Loucy (cell line): ENCODE measurements at regions not wholly inside any gene's neighbourhood (a gene's known extent, or its start where the extent isn't known, plus 50 kb on each side); places are given as distances from the start of the nearest gene placed in this dataset.

Source experiments
- H2AFZ ChIP-seq: fragments of 200-600 bp; sonication (generic); 2 replicates; pipeline ENCODE4 v1.6.0; 2016; ENCODE audit warnings: antibody characterized with exemption, mild to moderate bottlenecking, low read length, moderate library complexity
- H3F3A ChIP-seq: fragments of 200-600 bp; 2 replicates; pipeline ENCODE4 v1.6.0; 2016; ENCODE audit warnings: antibody characterized with exemption, low read depth, mild to moderate bottlenecking
- H3K27me3 ChIP-seq: fragments of 200-600 bp; sonication (generic); 2 replicates; pipeline ENCODE4 v1.6.1; 2014; ENCODE audit warnings: low read length, mild to moderate bottlenecking; ENCODE audit not compliant: insufficient read depth, poor library complexity, severe bottlenecking
- H3K36me3 ChIP-seq: fragments of 200-600 bp; sonication (generic); 2 replicates; pipeline ENCODE4 v1.6.1; 2016; ENCODE audit warnings: low read length; ENCODE audit not compliant: insufficient read depth
- H3K4me1 ChIP-seq: fragments of 200-600 bp; sonication (generic); 2 replicates; pipeline ENCODE4 v1.5.1; 2014; ENCODE audit warnings: low read length, mild to moderate bottlenecking; ENCODE audit not compliant: insufficient read depth, poor library complexity, severe bottlenecking
- H3K4me2 ChIP-seq: fragments of 200-600 bp; sonication (generic); 2 replicates; pipeline ENCODE4 v1.6.0; 2014; ENCODE audit warnings: antibody characterized with exemption, low read length, low read depth, mild to moderate bottlenecking; ENCODE audit not compliant: poor library complexity, severe bottlenecking
- H3K4me3 ChIP-seq: fragments of 200-600 bp; sonication (generic); 2 replicates; pipeline ENCODE4 v1.5.1; 2014; ENCODE audit warnings: low read length, mild to moderate bottlenecking, mixed read lengths; ENCODE audit not compliant: poor library complexity, severe bottlenecking
- H3K79me2 ChIP-seq: fragments of 200-600 bp; sonication (generic); 2 replicates; pipeline ENCODE4 v1.6.1; 2014; ENCODE audit warnings: low read length; ENCODE audit not compliant: insufficient read depth
- H3K9ac ChIP-seq: fragments of 200-600 bp; sonication (generic); 2 replicates; pipeline ENCODE4 v1.6.0; 2014; ENCODE audit warnings: mild to moderate bottlenecking, low read depth, low read length, moderate library complexity; ENCODE audit not compliant: poor library complexity, severe bottlenecking
- H3K9me2 ChIP-seq: fragments of 200-600 bp; sonication (generic); replicated peaks from 2 replicates; pipeline ENCODE4 v1.6.1; 2016; ENCODE audit warnings: low read depth, low read length, mixed read lengths
- H3K9me3 ChIP-seq: fragments of 200-600 bp; sonication (generic); 2 replicates; pipeline ENCODE4 v1.6.1; 2014; ENCODE audit warnings: mild to moderate bottlenecking, antibody characterized with exemption, low read length, low read depth; ENCODE audit not compliant: insufficient read depth
- H4K20me1 ChIP-seq: fragments of 200-600 bp; sonication (generic); 2 replicates; pipeline ENCODE4 v1.6.0; 2014; ENCODE audit warnings: antibody characterized with exemption, low read length, mild to moderate bottlenecking; ENCODE audit not compliant: insufficient read depth, poor library complexity, severe bottlenecking
- CTCF ChIP-seq: fragments of 200-600 bp; sonication (generic); conservative IDR thresholded peaks from 2 replicates; pipeline ENCODE4 v1.5.1; 2014; ENCODE audit warnings: mild to moderate bottlenecking, antibody characterized with exemption, low read length
- EZH2phosphoT487 ChIP-seq: fragments of 200-600 bp; IDR thresholded peaks from 2 replicates; pipeline ENCODE4 v1.6.1; 2018; ENCODE audit warnings: antibody characterized with exemption, mild to moderate bottlenecking, moderate library complexity, borderline replicate concordance

GRCh38 chr1:90362163-90362562 is 354.9 kb downstream of the BARHL2 start:
- H3F3A ChIP-seq, result no peaks in the 10 kb centered on the region
- H3K4me2 ChIP-seq, result no peak overlapping the region
- TF ChIP-seq EZH2phosphoT487 (no peak), CTCF (no peak)
- no peaks in the 10 kb centered on the region for H3K4me1 ChIP-seq
- H2AFZ ChIP-seq, result no peak overlapping the region
- no peaks in the 10 kb centered on the region for H3K79me2 ChIP-seq
- peaks cover 28% of the 10 kb centered on the region for H3K27me3 ChIP-seq
- H4K20me1 ChIP-seq, result no peaks in the 10 kb centered on the region
- H3K9me2 ChIP-seq, result no peaks in the 10 kb centered on the region
- H3K36me3 ChIP-seq, result no peaks in the 10 kb centered on the region
- no peak overlapping the region for H3K4me3 ChIP-seq
- no peaks in the 10 kb centered on the region for H3K9me3 ChIP-seq
- H3K9ac ChIP-seq, result no peak overlapping the region

GRCh38 chr1:90361026-90361425 is 356.1 kb downstream of the BARHL2 start:
- Histone ChIP-seq H3K27me3 (peaks cover 16% of the 10 kb centered on the region), H2AFZ (no peak overlapping the region), H3K4me2 (no peak overlapping the region), H4K20me1 (no peaks in the 10 kb centered on the region), H3F3A (no peaks in the 10 kb centered on the region), H3K9me2 (no peaks in the 10 kb centered on the region), H3K4me1 (no peaks in the 10 kb centered on the region), H3K9ac (no peak overlapping the region), H3K4me3 (no peak overlapping the region), H3K36me3 (no peaks in the 10 kb centered on the region), H3K9me3 (no peaks in the 10 kb centered on the region), H3K79me2 (no peaks in the 10 kb centered on the region)
- TF ChIP-seq CTCF, result no peak
- no peak for TF ChIP-seq EZH2phosphoT487

- Histone ChIP-seq H4K20me1 (no peaks in the 10 kb centered on the region), H2AFZ (no peak overlapping the region), H3K79me2 (no peaks in the 10 kb centered on the region), H3K4me2 (no peak overlapping the region), H3K9me2 (no peaks in the 10 kb centered on the region), H3K9ac (no peak overlapping the region), H3K9me3 (no peaks in the 10 kb centered on the region), H3K4me1 (no peaks in the 10 kb centered on the region), H3F3A (no peaks in the 10 kb centered on the region), H3K4me3 (no peak overlapping the region), H3K36me3 (no peaks in the 10 kb centered on the region), H3K27me3 (peaks cover 9% of the 10 kb centered on the region)
- TF ChIP-seq EZH2phosphoT487 (no peak), CTCF (no peak)
Observed at GRCh38 chr1:90359994-90360393, 357.1 kb downstream of the BARHL2 start.
